ENCODE measurements at regions not wholly inside any gene's neighbourhood (a gene's known extent, or its start where the extent isn't known, plus 50 kb on each side); places are given as distances from the start of the nearest gene placed in this dataset.
A peak's percentile ranks its signal among the peaks of the same experiment; 100 is the strongest.

DNA sequence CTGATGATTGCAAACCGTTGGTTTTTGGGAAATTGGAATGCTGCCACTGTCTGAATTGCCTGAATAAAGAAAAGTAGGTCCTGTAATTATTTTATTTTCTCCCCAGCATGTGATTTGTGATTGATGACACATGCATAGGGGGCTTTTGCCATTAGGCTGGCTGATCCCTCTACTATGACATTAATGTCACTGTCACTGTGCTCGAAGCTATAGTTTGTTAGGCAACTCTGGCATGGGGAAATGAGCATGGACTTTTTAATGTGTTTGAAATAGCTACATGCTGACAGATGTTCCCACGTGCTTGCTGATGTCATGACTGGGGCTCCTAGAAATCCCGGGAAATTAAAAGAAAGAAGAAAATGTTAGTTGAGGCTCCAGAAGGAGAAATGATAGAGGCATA is 99.1 kb downstream of the HRH4 start:
- intact Hi-C loops (cut with DNase I) = no loop called here
- DNase-seq (ENCODE audit: low spot score) = no peak
- no peak for ATAC-seq

DNA sequence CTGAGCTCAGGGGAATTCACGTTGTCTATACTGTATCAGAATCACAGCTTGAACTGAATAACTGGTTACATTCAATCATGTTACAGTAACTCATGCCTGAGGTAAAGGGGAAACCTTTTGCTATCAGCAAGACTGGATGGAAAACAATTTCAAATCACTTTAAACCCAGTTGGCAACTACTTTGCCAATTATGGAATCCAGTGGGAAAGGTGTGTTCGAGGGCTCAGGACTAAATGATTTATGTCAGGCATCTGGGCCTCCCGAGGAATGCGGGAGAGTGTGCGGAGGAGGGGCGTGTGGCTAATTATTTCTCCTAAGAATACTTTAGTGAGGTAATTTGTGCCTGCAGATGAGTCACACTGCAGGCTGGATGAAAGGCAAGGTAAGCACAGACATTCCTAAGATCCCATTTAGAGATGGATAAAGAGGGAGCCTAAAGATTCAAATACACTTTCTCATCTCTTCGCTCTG is 100.1 kb downstream of the HRH4 start:
- no peak for ATAC-seq
- intact Hi-C loops (cut with DNase I) = no loop called here
- DNase-seq (ENCODE audit: low spot score) = no peak

DNA sequence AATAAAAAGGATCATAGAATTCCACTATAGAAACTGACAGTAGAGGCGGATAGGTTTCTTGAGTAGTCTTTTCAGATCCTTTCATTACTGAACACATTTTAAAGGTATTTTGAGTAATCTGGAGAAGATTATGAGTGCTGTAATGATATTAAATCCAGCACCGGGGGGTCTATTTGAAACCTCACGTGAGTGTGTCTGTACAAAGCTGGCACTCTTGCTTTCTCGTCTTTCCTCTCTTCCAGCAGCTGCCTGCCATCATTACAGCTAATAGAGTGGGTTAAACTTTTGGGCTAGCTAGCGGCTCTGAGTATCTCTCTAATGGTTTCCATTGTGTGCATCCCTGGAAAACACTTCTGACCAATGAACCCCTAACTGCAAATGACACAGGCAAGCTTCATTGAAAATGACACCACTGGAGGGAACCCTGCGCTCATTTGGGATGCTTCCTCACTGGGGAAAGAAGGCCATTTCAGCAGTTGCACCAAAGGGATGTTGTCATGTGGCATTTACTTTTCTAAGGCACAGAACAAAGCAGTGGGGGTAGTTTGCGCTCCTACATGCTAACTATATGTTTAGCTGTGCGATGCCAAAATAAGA is 101.0 kb downstream of the HRH4 start:
- intact Hi-C loops (cut with DNase I) = no loop called here
- DNase-seq (ENCODE audit: low spot score) (no peak), ATAC-seq (no peak)

DNA sequence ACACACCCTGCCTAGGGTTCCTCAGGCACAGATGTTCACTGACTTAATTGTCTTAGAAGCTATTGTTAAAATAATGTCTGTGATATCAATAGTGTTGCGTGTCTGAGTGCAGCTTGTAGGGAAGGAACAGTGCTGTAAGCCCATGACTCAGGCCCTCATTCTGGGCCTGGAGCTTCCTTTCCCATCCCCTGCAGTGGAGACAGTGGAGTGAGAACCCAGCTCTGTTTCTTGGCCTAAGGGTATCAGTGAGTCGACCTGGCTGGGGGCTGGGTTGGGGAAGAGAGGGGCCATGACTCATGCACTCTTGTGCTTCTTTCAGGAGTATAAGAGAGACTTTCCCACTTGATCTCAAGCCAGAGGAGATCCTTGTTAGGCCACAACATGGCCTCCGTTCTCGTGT is 106.8 kb downstream of the HRH4 start:
- intact Hi-C loops (cut with DNase I) = no loop called here
- DNase-seq (ENCODE audit: low spot score) = no peak
- ATAC-seq = no peak

DNA sequence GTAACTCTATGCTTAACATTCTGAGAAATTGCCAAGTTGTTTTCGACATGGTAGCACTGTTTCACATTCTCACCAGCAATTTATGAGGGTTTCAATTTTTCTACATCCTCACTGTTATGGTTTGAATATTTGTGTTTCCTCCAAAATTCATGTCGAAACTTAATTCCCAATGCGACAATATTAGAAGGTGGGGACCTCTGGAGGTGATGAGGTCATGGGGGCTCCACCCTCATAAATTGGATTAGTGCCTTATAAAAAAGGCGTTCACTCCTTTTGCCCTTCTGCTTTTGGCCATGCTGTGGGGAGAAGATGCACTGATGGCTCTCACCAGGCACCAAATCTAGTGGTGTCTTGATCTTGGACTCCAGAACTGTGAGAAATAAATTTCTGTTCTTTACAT is 110.3 kb downstream of the HRH4 start:
- intact Hi-C loops (cut with DNase I) = no loop called here
- ATAC-seq = no peak
- DNase-seq (ENCODE audit: low spot score) = no peak

DNA sequence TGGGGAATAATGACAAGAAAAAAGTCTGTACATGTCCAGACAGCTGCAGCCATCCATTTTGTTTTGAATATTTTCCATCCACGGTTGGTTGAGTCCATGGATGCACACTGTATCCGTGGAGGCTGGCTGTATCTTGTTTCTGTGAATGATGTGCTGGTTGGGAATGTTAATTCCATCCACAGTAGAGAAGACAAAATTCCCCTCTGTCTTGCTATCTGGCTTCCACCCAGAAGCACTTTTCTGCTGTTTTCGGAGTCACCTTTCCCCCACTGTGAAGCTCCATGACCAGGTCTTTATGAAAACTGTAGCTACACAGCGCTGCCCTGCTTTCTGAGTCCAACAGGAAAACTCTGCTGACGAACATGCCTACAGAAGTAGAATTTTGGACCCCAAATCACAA is 122.3 kb downstream of the HRH4 start:
- no peak for DNase-seq (ENCODE audit: low spot score)
- ATAC-seq = no peak
- intact Hi-C loops (cut with DNase I) = no loop called here

DNA sequence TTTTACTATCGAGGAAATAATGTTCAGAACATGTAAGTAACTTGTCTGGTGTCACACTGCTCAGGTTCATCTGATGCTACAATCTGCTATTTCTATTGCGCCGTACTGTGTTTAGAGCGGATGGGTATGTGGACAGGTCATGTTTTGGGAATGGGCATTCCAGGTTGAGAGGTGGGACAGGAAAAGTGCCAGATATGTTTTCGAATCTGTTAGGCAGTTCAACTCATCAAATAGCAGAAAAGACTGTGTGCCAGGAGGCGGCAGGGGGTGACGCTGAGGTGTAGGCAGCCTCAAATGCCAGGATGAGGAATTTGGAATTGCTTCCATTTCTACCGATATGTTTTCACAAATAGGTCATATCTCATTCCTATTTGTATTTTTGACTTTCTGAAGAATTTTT is 123.8 kb downstream of the HRH4 start:
- no peak for DNase-seq (ENCODE audit: low spot score)
- no peak for ATAC-seq
- intact Hi-C loops (cut with DNase I) = no loop called here

DNA sequence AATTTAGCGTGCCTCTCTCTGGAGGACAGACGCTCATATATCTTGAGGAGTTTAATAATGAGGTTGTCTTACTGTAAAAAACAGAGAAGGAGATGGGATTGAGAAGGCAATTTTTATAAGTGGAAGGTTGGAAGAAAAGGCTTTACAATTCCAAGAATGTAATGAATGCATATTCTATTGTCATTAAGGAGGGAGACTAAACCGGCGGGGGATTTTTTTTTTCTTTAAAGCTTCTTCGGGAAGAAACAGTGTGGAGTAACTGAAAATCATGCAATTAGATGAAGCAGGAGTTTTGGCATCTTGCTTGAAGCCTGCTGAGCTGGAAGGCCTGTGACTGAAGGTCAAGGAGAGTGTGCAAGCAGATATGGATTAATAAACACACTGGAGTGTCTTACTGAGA is 124.4 kb downstream of the HRH4 start:
- intact Hi-C loops (cut with DNase I) = no loop called here
- DNase-seq (ENCODE audit: low spot score) = no peak

DNA sequence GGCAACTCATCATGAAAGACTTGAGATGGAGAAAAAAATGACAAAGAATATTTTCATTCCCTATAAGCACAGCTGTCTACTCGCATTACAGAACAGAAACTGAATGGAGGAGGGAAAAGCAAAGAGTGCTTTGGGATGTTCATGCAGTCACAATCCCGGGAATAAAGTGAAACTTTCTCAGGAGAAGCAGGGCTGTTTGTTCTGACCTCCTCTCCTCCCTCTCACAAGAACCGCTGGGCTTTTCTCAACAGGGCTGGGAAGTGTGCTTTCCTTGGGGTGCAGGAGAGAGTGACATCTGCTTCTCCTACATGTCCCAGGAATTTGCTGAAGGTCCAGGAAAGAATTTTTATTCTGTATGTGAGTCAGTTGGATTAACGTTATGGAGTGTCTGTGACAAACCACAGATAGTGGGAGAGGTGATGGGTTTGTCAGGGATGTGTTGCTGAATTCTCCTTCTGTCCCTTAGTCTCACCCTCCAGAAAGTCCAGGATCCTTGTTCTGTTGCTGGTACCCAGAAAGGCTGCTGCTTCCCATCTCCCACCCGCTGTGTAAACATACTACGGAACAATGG is 125.6 kb downstream of the HRH4 start:
- no peak for DNase-seq (ENCODE audit: low spot score)
- intact Hi-C loops (cut with DNase I) = no loop called here
- ATAC-seq = peak; percentile 45

More for the DNA sequence above, 124.4 kb downstream of the HRH4 start:
- no peak for ATAC-seq

DNA sequence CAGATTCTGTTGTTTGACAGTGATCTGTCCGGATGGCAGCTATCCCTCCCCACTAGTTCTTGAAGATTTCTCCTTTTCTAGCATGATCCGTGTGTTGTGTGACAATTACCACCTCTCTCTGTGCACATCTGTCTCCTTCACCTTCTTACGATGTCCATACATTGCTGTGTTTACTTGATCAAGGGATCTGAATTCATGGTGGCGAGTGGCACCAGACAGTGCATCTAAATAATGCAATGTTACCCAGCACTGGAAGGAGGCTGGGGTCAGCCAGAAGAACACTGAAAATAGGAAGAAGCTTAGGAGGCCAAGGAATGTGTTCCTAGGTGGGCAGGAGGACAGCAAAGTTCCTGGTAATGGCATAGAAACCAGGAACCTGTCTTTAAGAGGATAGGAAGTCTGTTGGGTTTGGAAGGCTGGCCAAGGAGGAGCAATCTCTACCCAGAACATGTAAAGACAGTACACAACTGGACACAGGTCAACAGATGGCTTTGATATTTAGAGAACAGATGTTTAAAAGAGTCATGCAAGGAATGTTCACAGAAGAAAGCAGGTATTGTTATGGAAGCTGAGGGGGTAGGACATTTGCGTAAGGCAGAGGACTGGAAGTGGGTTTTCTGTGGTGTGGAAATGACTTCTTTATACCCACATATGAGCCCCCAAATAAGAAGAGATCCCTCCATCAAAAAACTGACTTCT is 126.4 kb downstream of the HRH4 start:
- peak; percentile 44 for ATAC-seq
- intact Hi-C loops (cut with DNase I) = no loop called here
- no peak for DNase-seq (ENCODE audit: low spot score)

DNA sequence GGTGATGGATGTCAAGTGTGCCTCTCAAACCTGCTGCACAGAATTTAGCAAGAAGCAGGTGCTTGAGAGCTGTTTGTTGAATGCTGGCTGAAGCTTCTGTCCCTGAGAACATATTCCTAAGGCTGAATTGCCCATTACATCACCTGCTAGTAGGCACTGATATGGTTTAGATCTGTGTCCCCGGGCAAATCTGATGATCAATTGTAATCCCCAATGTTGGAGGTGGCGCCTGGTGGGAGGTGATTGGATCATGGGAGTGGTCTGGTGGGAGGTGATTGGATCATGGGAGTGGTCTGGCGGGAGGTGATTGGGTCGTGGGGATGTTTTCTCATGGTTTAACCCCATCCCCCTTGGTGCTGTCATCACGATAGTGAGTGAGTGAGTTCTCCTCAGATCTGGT is 128.0 kb downstream of the HRH4 start:
- ATAC-seq (no peak), DNase-seq (ENCODE audit: low spot score) (no peak)
- intact Hi-C loops (cut with DNase I) = no loop called here

DNA sequence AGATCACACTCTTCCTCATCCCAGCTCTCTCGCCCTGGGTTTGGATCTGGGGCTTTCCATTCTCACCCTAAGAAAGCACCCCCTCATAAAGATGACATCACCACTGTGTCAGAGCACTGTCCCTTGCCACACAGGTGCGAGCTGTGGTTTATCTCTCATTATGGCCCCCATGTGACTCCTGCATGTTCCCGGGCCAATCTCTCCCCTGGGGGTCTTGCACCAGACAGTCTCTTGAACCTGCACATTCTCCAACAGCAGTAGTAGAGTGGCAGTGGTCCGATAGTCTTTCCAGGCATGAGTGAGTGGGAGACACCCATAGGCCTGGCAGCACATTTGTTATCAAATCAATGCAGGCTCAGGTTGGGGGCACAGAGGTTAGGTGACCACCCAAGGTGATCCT is 130.5 kb downstream of the HRH4 start:
- no peak for DNase-seq (ENCODE audit: low spot score)
- ATAC-seq = no peak
- intact Hi-C loops (cut with DNase I) = no loop called here

DNA sequence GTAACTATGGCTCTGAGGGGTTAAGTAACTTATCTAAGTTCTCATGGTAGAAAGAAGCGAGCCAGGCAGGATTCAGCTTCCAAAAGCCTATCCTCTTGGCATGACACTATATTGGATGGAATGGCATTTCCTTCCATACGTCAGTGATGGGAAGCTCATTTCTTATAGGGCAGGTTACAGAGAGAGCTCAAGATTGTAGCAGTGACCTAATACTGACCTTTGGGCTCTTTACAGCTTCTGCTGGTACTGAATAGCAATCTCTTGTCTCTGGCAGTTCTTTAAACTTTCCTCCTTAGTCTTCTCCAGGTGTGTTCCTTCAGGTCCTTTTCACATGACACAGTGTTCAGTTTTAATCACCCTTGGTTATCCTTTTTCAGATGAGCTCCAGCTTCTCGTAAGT is 133.0 kb downstream of the HRH4 start:
- intact Hi-C loops (cut with DNase I) = no loop called here
- DNase-seq (ENCODE audit: low spot score) (no peak), ATAC-seq (no peak)

DNA sequence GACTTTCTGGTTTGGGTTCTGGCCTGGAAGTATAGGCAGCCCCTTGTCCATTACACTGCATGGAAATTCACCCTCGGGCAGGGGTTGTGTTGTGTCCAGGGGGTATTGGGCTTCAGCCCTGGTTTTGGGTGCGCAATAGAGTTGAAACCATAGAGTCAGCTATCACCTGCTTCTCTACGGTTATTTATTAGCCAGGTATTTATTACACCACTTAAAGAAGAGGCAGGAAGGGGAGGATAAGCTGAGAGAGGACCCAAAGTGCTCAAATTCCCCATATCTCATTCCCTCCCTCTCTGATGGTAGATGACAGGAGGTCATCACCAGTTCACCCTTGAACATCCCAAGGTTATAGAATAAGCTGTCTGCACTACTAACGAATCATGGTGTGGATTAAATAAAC is 133.4 kb downstream of the HRH4 start:
- ATAC-seq = no peak
- no peak for DNase-seq (ENCODE audit: low spot score)
- intact Hi-C loops (cut with DNase I) = no loop called here

DNA sequence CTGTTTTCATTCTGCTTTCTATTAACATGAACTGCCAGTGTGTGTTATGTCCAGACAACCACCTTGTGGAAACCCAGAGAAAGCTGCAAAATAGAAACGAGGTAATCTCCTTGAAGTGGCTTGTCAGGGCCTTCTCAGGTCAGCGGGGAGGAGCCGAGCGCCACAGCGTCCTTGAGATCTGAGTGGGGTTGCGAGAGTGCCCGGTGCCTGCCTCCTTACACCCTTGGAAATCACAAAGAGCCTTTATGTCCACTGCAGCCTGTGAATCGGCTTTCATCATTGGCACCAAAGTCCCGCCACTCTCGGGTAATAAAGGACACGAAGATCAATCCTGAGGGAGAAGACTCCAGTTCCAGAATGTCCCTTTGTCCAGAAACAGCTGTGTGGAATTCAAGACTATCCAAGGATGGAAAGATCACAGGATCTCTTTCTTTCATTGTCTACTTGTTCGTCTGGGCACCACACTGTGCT is 135.2 kb downstream of the HRH4 start:
- no peak for ATAC-seq
- DNase-seq (ENCODE audit: low spot score) = no peak
- intact Hi-C loops (cut with DNase I) = no loop called here

DNA sequence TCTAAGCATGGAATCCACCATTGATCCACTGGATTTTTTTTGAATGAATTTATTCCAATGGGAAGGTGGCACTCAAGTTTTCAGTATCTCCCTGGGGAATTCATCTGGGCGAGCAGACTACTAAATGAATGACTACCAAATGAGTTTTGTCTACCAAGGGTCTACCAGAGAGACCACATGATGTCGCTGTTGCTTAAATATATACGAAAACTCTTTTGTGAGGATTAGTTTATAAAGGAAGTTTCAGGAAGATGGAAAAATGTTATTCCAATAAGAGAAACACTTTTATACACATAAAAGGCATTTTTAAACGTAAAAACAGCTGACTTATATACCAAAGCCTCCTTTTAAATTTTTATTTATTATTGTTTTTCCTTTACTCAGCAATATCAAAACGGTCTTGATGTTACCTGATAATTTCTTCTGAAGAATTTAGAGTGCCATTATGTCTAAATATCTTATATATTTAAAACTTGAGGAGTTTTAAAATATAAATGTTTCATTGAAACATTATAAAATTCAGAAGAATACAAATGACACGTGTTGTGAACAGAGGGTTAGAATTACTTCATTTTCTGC is 139.7 kb downstream of the HRH4 start:
- intact Hi-C loops (cut with DNase I) = no loop called here
- ATAC-seq (no peak), DNase-seq (ENCODE audit: low spot score) (no peak)

DNA sequence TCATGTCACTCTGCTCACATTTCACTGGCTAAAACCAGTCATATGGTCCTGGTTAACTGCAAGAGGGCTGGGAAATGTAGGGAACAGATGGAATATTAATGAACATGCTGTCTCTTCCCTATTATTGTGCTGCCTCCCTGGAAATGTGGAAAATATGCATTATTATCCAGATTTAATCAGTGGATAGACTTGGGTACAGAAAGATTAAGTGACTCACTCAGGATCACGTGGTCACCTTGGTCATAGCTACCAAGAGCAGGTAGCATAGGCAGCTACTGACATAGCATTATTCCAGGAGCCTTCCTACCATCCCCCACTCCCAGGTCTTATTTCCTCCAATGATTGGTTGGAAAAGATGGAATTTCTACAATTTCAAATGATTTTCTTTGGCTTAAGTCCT is 141.1 kb downstream of the HRH4 start:
- no peak for DNase-seq (ENCODE audit: low spot score)
- intact Hi-C loops (cut with DNase I) = no loop called here
- no peak for ATAC-seq

DNA sequence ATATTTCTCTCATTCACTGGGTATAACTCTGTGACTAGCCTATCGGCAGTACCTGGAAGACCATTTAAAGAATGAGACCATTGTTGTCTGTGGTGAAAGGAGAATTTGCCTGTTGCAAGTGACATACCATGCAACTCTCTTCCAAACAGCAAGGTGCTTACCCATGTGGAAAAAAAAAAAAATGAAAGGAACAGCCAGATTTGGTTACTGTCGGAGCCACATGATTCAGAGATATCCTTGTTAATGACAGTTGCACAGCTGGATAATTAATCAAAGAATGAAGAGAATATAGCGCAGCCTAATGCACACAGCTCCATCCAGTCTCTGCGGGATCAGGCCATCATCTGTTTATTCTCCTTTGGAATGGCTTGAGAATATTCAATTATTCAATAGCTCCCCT is 141.8 kb downstream of the HRH4 start:
- intact Hi-C loops (cut with DNase I) = no loop called here
- ATAC-seq = no peak
- DNase-seq (ENCODE audit: low spot score) = no peak

DNA sequence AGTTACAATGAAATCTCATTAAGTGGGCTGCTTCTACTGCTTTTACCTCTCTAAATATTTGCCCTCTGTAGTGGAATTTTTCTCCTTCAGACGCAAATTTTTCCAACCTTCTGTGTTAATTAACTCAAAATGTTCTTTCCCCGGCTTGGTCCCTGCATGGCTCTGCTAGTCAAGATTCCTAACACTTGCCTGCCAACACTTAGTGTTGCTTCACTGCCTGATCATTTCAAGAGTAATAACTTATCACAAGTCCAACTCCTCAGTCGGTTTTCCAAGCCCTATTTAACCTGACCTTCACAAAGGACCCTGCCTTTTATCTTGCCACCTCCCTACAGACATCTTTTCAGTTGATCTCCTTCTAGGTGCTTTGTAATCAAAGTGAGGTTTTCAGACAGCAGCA is 142.7 kb downstream of the HRH4 start:
- intact Hi-C loops (cut with DNase I) = no loop called here
- no peak for ATAC-seq
- DNase-seq (ENCODE audit: low spot score) = no peak

DNA sequence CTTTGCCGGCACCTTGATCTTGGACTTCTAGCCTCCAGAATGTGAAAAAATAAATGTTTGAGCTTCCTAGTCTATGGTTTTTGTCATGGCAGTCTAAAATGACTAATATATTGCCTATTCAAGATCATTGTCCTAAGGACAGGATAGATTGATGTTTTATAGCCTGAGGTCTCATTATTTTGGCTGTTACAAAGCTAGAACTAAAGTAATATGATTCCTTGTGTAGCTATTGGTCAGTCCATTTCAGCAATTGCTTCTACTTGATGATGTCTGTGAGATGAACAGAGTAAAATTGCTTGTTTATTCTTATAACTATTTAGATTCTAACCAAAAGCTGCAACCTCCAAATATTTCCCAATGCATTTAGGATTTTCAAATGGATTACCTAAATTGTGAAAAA is 145.0 kb downstream of the HRH4 start:
- no peak for ATAC-seq
- DNase-seq (ENCODE audit: low spot score) = no peak
- intact Hi-C loops (cut with DNase I) = no loop called here

Measured in sciatic nerve (tissue), 2 donors.